Stimulated activated CD8-positive, alpha-beta memory T cell treated with anti-CD3 and anti-CD28 coated beads, Interleukin-7, amount 100 ng/mL, for 1 hour (primary cell): ENCODE measurements at regions not wholly inside any gene's neighbourhood (a gene's known extent, or its start where the extent isn't known, plus 50 kb on each side); places are given as distances from the start of the nearest gene placed in this dataset.

Experiments used
- DNase-seq, 2 donors: peaks; one replicate each; pipeline ENCODE4 v3.0.0-alpha.2; 2020; ENCODE audit warnings: low read depth in 2 of 2

GRCh38 chr9:89963280-89963679 is 358.5 kb downstream of the GADD45G start:
- DNase-seq, result no peak

GRCh38 chr9:89967527-89967926 is 362.7 kb downstream of the GADD45G start:
- no peak for DNase-seq

GRCh38 chr9:89969156-89969675 is 364.4 kb downstream of the GADD45G start:
- no peak for DNase-seq

GRCh38 chr9:89969881-89970639 is 365.2 kb downstream of the GADD45G start:
- DNase-seq, result no peak

GRCh38 chr9:89970701-89971100 is 365.9 kb downstream of the GADD45G start:
- DNase-seq, result no peak

- DNase-seq, result no peak
Observed at GRCh38 chr9:89972535-89972934, 367.7 kb downstream of the GADD45G start.

GRCh38 chr9:89974582-89974981 is 369.8 kb downstream of the GADD45G start:
- DNase-seq, result no peak

GRCh38 chr9:89975024-89975423 is 370.2 kb downstream of the GADD45G start:
- no peak for DNase-seq

- DNase-seq, result no peak
Observed at GRCh38 chr9:89975630-89976029, 370.8 kb downstream of the GADD45G start.

- no peak for DNase-seq
Observed at GRCh38 chr9:89978185-89978584, 373.4 kb downstream of the GADD45G start.

GRCh38 chr9:89980600-89980999 is 375.8 kb downstream of the GADD45G start:
- DNase-seq, result no peak

GRCh38 chr9:89982016-89982415 is 377.2 kb downstream of the GADD45G start:
- no peak for DNase-seq

- DNase-seq, result no peak
Observed at GRCh38 chr9:89983411-89983810, 378.6 kb downstream of the GADD45G start.

- DNase-seq, result no peak
Observed at GRCh38 chr9:89984214-89984613, 379.4 kb downstream of the GADD45G start.

GRCh38 chr9:89985068-89985467 is 380.3 kb downstream of the GADD45G start:
- no peak for DNase-seq

- no peak for DNase-seq
Observed at GRCh38 chr9:89986190-89986589, 381.4 kb downstream of the GADD45G start.

GRCh38 chr9:89988458-89988857 is 383.6 kb downstream of the GADD45G start:
- no peak for DNase-seq

- no peak for DNase-seq
Observed at GRCh38 chr9:89991204-89991790, 386.5 kb downstream of the GADD45G start.

GRCh38 chr9:89992326-89993198 is 387.8 kb downstream of the GADD45G start:
- no peak for DNase-seq

GRCh38 chr9:89993678-89994630 is 389.1 kb downstream of the GADD45G start:
- no peak for DNase-seq

GRCh38 chr9:89994988-89995613 is 390.3 kb downstream of the GADD45G start:
- DNase-seq, result no peak
